SU-DHL-6 (cell line): ENCODE measurements at regions not wholly inside any gene's neighbourhood (a gene's known extent, or its start where the extent isn't known, plus 50 kb on each side); places are given as distances from the start of the nearest gene placed in this dataset.

Source experiments
- H2AFZ ChIP-seq: fragments of 200-600 bp; sonication (generic); 2 replicates; pipeline ENCODE4 v1.6.1; 2014; ENCODE audit warnings: low read depth, mild to moderate bottlenecking, moderate library complexity, mixed read lengths, antibody characterized with exemption, low read length; ENCODE audit not compliant: severe bottlenecking
- H3F3A ChIP-seq: fragments of 200-600 bp; shearing (Covaris generic); 2 replicates; pipeline ENCODE4 v1.6.0; 2016; ENCODE audit warnings: antibody characterized with exemption, mild to moderate bottlenecking; ENCODE audit not compliant: insufficient read depth
- H3K27ac ChIP-seq: fragments of 200-600 bp; sonication (generic); 2 replicates; pipeline ENCODE4 v1.5.1; 2016; ENCODE audit warnings: low read depth, mild to moderate bottlenecking, low read length, moderate library complexity, mixed read lengths
- H3K27me3 ChIP-seq: fragments of 200-600 bp; sonication (generic), shearing (Covaris generic); 2 replicates; pipeline ENCODE4 v1.6.0; 2014; ENCODE audit warnings: mild to moderate bottlenecking, low read length
- H3K36me3 ChIP-seq: fragments of 200-600 bp; sonication (generic); 2 replicates; pipeline ENCODE4 v1.6.1; 2014; ENCODE audit warnings: mild to moderate bottlenecking, low read length, mixed read lengths
- H3K4me2 ChIP-seq: fragments of 300-600, 200-600 bp; shearing (Covaris generic), sonication (generic); 2 replicates; pipeline ENCODE4 v1.6.0; 2014; ENCODE audit warnings: low read length, low read depth, mild to moderate bottlenecking; ENCODE audit not compliant: poor library complexity, severe bottlenecking
- H3K4me3 ChIP-seq: fragments of 200-600 bp; sonication (generic); 2 replicates; pipeline ENCODE4 v1.5.1; 2014; ENCODE audit warnings: antibody characterized with exemption, low read length, mild to moderate bottlenecking, mixed read lengths; ENCODE audit not compliant: insufficient read depth, poor library complexity, severe bottlenecking
- H3K79me2 ChIP-seq: fragments of 200-600 bp; sonication (generic); 2 replicates; pipeline ENCODE4 v1.6.1; 2014; ENCODE audit warnings: mild to moderate bottlenecking, low read length, moderate library complexity; ENCODE audit not compliant: insufficient read depth
- H3K9ac ChIP-seq: fragments of 200-600 bp; sonication (generic); 2 replicates; pipeline ENCODE4 v1.7.0; 2014; ENCODE audit warnings: mild to moderate bottlenecking, low read length
- H3K9me2 ChIP-seq: fragments of 200-600 bp; sonication (generic); replicated peaks from 2 replicates; pipeline ENCODE4 v1.6.1; 2014; ENCODE audit warnings: low read length; ENCODE audit not compliant: insufficient read depth
- H3K9me3 ChIP-seq: fragments of 200-600 bp; sonication (generic); 2 replicates; pipeline ENCODE4 v1.6.1; 2014; ENCODE audit warnings: low read length, mixed read lengths; ENCODE audit not compliant: insufficient read depth
- H4K20me1 ChIP-seq: fragments of 200-600 bp; sonication (generic); 2 replicates; pipeline ENCODE4 v1.6.1; 2014; ENCODE audit warnings: low read depth, mild to moderate bottlenecking, antibody characterized with exemption, low read length, moderate library complexity, mixed read lengths
- CTCF ChIP-seq: fragments of 200-600 bp; sonication (generic); IDR thresholded peaks from one replicate; pipeline ENCODE4 v1.5.1; 2017; ENCODE audit warnings: antibody characterized with exemption, mild to moderate bottlenecking, low read length, moderate library complexity; ENCODE audit not compliant: insufficient read depth, poor library complexity, severe bottlenecking
- EZH2phosphoT487 ChIP-seq: fragments of 200-600 bp; sonication (generic), shearing (Covaris generic); conservative IDR thresholded peaks from 2 replicates; pipeline ENCODE4 v1.6.1; 2018; ENCODE audit warnings: mild to moderate bottlenecking, antibody characterized with exemption, low read length, moderate library complexity, mixed read lengths

DNA sequence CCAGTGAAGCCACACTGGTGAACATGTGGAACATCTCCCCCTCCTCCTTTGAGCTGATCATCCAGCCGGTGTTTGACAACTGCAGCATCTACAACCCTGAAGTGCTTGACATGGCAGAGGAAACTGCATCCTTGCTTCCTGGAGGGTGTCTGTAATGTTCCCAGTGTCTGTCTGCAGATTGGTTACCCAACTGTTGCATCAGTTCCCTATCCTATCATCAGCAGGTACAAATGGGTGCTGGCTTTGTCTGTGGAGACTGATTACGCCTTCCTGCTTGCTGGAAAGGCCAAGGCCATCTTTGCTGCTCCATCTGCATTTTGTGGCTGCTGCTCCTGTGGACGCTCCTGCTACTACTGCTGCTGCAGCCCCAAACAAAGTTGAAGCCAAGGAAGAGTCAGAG, 83.5 kb downstream of the SKA1 start:
- Histone ChIP-seq H3K27ac (no peak overlapping the region), H3K9me3 (no peaks in the 10 kb centered on the region), H3K79me2 (no peaks in the 10 kb centered on the region), H3K27me3 (no peaks in the 10 kb centered on the region), H3F3A (no peaks in the 10 kb centered on the region), H3K4me2 (no peak overlapping the region), H3K36me3 (no peaks in the 10 kb centered on the region), H2AFZ (no peak overlapping the region), H3K9me2 (no peaks in the 10 kb centered on the region), H3K9ac (no peak overlapping the region), H4K20me1 (no peaks in the 10 kb centered on the region), H3K4me3 (no peak overlapping the region)
- TF ChIP-seq CTCF (no peak), EZH2phosphoT487 (no peak)

GRCh38 chr18:50458796-50459195, 84.0 kb downstream of the SKA1 start:
- H3F3A ChIP-seq, result no peaks in the 10 kb centered on the region
- H3K9me2 ChIP-seq, result no peaks in the 10 kb centered on the region
- no peak overlapping the region for H3K9ac ChIP-seq
- H3K27me3 ChIP-seq, result no peaks in the 10 kb centered on the region
- no peaks in the 10 kb centered on the region for H4K20me1 ChIP-seq
- no peak overlapping the region for H3K4me3 ChIP-seq
- no peak overlapping the region for H3K27ac ChIP-seq
- H3K9me3 ChIP-seq, result no peaks in the 10 kb centered on the region
- no peak overlapping the region for H2AFZ ChIP-seq
- no peak overlapping the region for H3K4me2 ChIP-seq
- no peaks in the 10 kb centered on the region for H3K79me2 ChIP-seq
- TF ChIP-seq CTCF, result no peak
- no peak for TF ChIP-seq EZH2phosphoT487
- H3K36me3 ChIP-seq, result no peaks in the 10 kb centered on the region

DNA sequence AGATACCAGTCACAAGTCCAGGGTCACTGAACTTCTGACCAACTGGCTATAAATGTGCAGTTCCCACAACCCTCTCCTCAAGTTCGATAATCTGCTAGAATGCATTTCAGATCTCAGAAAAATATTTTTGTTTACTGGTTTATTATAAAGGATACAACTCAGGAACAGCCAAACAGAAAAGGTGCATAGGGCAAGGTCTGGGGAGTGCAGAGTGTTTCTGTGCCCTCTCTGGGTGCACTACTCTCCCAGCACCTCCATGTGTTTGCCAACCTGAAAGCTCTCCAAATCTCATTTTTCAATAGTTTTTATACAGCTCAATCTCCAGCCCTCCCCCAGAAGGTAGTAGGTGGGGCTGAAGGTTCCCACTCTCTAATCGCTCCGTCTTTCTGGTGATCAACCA, 85.2 kb downstream of the SKA1 start:
- Histone ChIP-seq H3K36me3 (no peaks in the 10 kb centered on the region), H3K4me2 (no peak overlapping the region), H3K9ac (no peak overlapping the region), H3K27me3 (no peaks in the 10 kb centered on the region), H3K27ac (no peak overlapping the region), H3K79me2 (no peaks in the 10 kb centered on the region), H4K20me1 (no peaks in the 10 kb centered on the region), H3K4me3 (no peak overlapping the region), H2AFZ (no peak overlapping the region), H3K9me3 (no peaks in the 10 kb centered on the region), H3K9me2 (no peaks in the 10 kb centered on the region), H3F3A (no peaks in the 10 kb centered on the region)
- TF ChIP-seq CTCF (no peak), EZH2phosphoT487 (no peak)

- Histone ChIP-seq H3K9me2 (no peaks in the 10 kb centered on the region), H3K9me3 (no peaks in the 10 kb centered on the region), H2AFZ (no peak overlapping the region), H3K4me2 (no peak overlapping the region), H3K36me3 (no peaks in the 10 kb centered on the region), H3K79me2 (no peaks in the 10 kb centered on the region), H4K20me1 (no peaks in the 10 kb centered on the region), H3K27me3 (no peaks in the 10 kb centered on the region), H3K4me3 (no peak overlapping the region), H3K27ac (no peak overlapping the region), H3F3A (no peaks in the 10 kb centered on the region), H3K9ac (no peak overlapping the region)
- no peak for TF ChIP-seq EZH2phosphoT487
- TF ChIP-seq CTCF, result no peak
Measured at GRCh38 chr18:50460716-50461115, 85.9 kb downstream of the SKA1 start.
